B cell (primary cell): ENCODE measurements at regions not wholly inside any gene's neighbourhood (a gene's known extent, or its start where the extent isn't known, plus 50 kb on each side); places are given as distances from the start of the nearest gene placed in this dataset.

Experiments used
- CTCF ChIP-seq: fragments of 200-600 bp; IDR thresholded peaks from one replicate; pipeline ENCODE4 v1.8.0; 2022; ENCODE audit warnings: antibody characterized with exemption, mild to moderate bottlenecking
- EZH2 ChIP-seq: IDR thresholded peaks from 2 replicates; pipeline ENCODE4 v1.6.1; 2012; ENCODE audit warnings: borderline replicate concordance, low read depth, mild to moderate bottlenecking, moderate library complexity, low read length; ENCODE audit not compliant: insufficient read depth, poor library complexity, severe bottlenecking

- TF ChIP-seq CTCF (no peak), EZH2 (no peak)
Observed at GRCh38 chr1:4027492-4028138, 127.5 kb upstream of the C1orf174 start.
